ENCODE measurements at regions not wholly inside any gene's neighbourhood (a gene's known extent, or its start where the extent isn't known, plus 50 kb on each side); places are given as distances from the start of the nearest gene placed in this dataset.

DNA sequence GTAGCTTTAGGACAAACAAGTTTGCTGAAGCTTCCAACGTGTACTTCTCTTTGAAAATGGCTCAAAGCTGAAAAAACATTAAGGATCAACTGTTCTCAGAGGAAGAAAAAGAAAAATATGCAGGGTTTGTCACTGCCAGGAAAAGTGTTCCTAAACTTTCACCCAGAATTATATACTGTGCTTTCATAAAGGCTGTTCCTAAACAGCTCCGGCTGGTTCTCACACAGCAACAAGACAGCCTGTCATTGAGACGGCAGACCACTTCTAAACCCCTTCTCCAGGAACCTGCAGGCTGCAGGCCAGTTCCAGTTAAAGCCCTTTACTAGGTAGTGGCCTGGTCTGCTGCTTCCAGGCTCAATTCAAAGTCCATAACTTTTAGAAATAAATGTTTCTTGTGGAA is 97.4 kb upstream of the SOX4 start:
- no peak for DNase-seq (ENCODE audit: extremely low spot score)
- 23% methylated on average over 3 of the region's 3 CpGs for WGBS
- Histone ChIP-seq H3K36me3 (ENCODE audit: insufficient read depth) (no peaks in the 10 kb centered on the region), H3K27ac (ENCODE audit: low read depth) (no peak overlapping the region), H3K4me3 (ENCODE audit: low read depth, low read length) (no peak overlapping the region), H3K4me1 (ENCODE audit: insufficient read depth) (no peaks in the 10 kb centered on the region)

DNA sequence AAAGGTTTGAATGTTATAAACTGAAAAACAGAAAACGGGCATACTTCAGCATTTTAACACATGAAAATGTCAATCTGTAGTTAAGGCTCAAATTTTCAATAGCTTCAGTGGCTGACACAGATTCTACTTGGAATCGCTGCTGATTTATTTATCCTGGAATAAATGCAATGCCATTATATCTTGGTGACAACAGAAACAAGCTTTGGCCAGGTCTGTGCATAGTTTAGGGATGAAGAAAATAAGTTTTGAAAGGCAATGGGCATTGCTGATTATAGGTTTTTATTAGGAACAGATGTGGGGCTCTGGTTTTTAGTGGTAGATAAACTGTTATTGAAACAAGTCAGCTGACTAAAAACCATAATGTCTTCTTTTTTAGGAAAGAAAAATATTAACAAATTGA is 96.8 kb upstream of the SOX4 start:
- Histone ChIP-seq H3K4me1 (ENCODE audit: insufficient read depth) (no peaks in the 10 kb centered on the region), H3K36me3 (ENCODE audit: insufficient read depth) (no peaks in the 10 kb centered on the region), H3K27ac (ENCODE audit: low read depth) (no peak overlapping the region), H3K4me3 (ENCODE audit: low read depth, low read length) (no peak overlapping the region)
- no peak for DNase-seq (ENCODE audit: extremely low spot score)
- 48% methylated on average over 2 of the region's 2 CpGs for WGBS

DNA sequence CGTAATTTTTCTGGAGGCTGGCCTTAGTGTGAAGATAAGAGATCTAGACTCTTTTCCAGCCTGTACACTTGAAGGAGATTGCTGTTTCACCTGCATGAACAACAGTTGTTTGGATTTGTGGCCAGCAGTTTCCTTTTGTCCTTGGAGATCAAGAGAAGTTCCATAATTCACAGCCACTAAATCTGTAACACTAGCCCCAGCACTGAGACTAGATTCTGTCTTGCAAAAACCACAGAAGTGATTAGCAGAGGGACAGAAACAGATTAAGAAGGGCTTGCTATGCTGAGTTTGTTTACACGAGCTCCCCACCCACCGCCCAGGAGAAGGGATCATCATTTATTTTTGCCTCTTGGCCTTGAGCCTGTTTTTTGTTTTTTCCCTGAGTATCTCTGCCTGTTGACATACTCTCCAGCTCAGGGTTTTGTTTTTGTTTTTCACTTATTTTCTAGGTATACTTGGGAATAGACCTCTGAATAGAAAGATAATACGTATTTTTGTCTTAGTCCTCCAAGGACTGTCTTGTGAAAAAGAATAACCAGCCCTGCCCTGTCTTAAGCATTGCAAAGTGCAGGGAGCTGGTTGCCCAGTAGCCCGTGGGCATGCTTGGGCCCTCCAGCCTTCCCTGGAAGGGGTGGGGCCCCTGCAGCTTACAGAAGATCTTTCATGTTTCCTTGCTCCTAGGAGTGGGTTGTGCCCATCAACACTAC is 93.1 kb upstream of the SOX4 start:
- Histone ChIP-seq H3K36me3 (ENCODE audit: insufficient read depth) (no peaks in the 10 kb centered on the region), H3K4me1 (ENCODE audit: insufficient read depth) (no peaks in the 10 kb centered on the region), H3K4me3 (ENCODE audit: low read depth, low read length) (no peak overlapping the region), H3K27ac (ENCODE audit: low read depth) (no peak overlapping the region)
- DNase-seq (ENCODE audit: extremely low spot score): no peak
- WGBS: 60% methylated on average over 5 of the region's 5 CpGs

DNA sequence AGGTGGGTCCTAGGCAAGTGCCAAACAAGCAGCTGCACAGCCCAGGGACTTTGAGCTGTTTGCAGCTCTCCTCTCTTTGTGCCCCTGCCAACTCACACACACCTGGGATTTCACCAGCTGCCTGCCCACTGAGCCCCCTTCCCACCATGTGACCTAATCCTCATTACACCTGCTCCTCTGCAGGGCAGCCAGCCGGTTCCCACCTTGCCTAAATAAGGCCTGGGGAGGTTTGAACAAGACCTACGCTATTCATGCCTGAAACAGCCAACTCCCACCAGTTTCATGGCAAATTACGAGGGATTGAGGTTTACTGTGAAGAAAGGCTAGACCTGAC is 92.6 kb upstream of the SOX4 start:
- WGBS: 93% methylated on average over 3 of the region's 3 CpGs
- H3K4me1 ChIP-seq (ENCODE audit: insufficient read depth): no peaks in the 10 kb centered on the region
- H3K4me3 ChIP-seq (ENCODE audit: low read depth, low read length): no peak overlapping the region
- no peak overlapping the region for H3K27ac ChIP-seq (ENCODE audit: low read depth)
- no peaks in the 10 kb centered on the region for H3K36me3 ChIP-seq (ENCODE audit: insufficient read depth)
- DNase-seq (ENCODE audit: extremely low spot score): no peak

DNA sequence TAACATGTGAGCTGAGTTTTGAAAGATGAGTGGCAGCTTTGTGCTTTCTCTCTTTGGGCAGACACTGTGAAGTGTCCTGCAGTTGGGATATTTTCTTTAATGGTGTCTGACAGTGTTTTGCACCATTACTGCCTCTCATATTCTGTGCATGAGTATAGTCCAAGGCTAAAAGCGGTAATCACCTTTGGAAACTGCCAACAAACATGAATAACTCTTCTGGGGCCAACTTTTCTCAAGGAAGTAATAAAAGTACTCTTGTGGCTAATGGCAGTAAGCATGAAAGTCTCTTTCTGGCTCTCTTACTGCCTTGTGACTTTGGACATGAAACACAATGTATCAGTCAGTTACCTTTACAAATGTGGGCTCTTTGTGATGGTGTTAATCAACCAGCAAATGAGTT is 91.7 kb upstream of the SOX4 start:
- Histone ChIP-seq H3K27ac (ENCODE audit: low read depth) (no peak overlapping the region), H3K4me1 (ENCODE audit: insufficient read depth) (no peaks in the 10 kb centered on the region), H3K36me3 (ENCODE audit: insufficient read depth) (no peaks in the 10 kb centered on the region), H3K4me3 (ENCODE audit: low read depth, low read length) (no peak overlapping the region)
- DNase-seq (ENCODE audit: extremely low spot score): no peak
- 70% methylated on average over 1 of the region's 1 CpG for WGBS

DNA sequence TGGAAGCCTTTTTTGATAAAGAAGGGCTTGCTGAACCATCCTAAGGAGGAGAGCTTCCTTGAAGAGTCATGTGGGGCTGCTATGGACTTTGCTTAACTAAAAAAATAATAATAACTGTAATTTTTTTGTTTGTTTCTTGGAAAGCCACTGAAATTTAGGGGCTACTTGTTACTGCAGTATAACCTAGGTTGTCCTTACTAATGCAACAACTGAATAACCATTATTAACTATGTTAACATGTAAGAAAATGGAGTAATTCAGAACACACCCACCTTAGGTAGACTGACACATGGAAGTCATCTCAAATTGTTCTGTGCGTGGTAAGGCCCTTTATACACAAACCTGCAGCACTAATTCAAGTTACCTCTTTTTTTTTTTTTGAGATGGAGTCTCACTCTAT is 90.9 kb upstream of the SOX4 start:
- no peak overlapping the region for H3K4me3 ChIP-seq (ENCODE audit: low read depth, low read length)
- no peaks in the 10 kb centered on the region for H3K36me3 ChIP-seq (ENCODE audit: insufficient read depth)
- no peak overlapping the region for H3K27ac ChIP-seq (ENCODE audit: low read depth)
- H3K4me1 ChIP-seq (ENCODE audit: insufficient read depth): no peaks in the 10 kb centered on the region
- no peak for DNase-seq (ENCODE audit: extremely low spot score)
- WGBS: 97% methylated on average over 1 of the region's 1 CpG

DNA sequence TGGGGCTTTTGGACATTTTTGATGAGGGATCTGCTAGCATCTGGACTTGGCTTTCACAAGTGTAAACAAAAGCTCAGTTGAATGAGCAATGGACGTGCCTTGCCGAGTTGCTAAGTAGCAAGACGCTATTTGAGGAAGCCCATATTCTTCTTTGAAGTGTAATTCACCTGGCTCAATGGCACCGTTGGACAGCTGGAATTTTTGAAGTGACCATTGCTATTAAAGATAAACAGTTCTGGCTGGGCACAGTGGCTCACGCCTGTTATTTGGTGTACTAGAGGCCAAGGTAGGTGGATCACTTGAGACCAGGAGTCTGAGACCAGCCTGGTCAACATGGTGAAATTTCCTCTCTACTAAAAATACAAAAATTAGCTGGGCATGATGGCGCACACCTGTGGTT is 88.8 kb upstream of the SOX4 start:
- H3K36me3 ChIP-seq (ENCODE audit: insufficient read depth): no peaks in the 10 kb centered on the region
- no peak overlapping the region for H3K27ac ChIP-seq (ENCODE audit: low read depth)
- no peak overlapping the region for H3K4me3 ChIP-seq (ENCODE audit: low read depth, low read length)
- 63% methylated on average over 6 of the region's 6 CpGs for WGBS
- no peaks in the 10 kb centered on the region for H3K4me1 ChIP-seq (ENCODE audit: insufficient read depth)
- DNase-seq (ENCODE audit: extremely low spot score): no peak

DNA sequence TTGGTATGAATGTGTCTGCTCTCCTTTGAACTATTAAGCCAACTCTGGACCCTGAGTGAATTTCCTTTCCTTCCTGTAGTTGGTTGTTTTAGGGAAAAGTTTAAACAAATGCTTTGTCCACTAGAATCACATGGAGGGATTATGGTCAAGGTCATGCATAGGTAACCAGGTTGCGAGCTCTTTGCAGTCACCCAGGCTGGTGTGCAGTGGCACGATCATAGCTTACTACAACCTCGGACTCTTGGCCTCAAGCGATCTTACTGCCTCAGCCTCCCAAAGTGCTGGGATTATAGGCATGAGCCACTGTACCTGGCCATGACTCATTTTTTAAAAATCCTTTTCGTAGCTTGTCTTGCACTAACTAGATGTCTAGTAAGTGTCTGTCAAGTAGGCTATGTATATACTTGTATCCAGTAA is 88.0 kb upstream of the SOX4 start:
- Histone ChIP-seq H3K27ac (ENCODE audit: low read depth) (no peak overlapping the region), H3K36me3 (ENCODE audit: insufficient read depth) (no peaks in the 10 kb centered on the region), H3K4me1 (ENCODE audit: insufficient read depth) (no peaks in the 10 kb centered on the region), H3K4me3 (ENCODE audit: low read depth, low read length) (no peak overlapping the region)
- no peak for DNase-seq (ENCODE audit: extremely low spot score)
- 95% methylated on average over 5 of the region's 5 CpGs for WGBS

DNA sequence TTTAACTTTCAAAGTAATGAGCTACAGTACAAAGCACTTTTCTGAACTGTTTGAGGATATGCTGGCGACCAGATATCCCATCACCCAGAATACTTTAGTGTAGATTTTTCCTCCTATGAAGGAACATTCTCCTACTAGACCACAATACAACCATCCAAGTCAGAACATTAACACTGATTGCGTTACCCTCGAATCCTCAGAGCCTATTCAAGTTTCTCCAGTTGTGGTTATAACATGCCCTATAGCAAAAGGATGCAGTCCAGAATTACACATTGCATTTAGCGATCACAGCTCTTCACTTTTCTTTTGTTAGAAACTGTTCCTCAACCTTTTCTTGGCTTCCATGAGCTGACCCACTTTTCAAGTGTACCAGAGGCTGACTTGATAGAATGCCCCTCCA is 87.4 kb upstream of the SOX4 start:
- no peak overlapping the region for H3K27ac ChIP-seq (ENCODE audit: low read depth)
- 92% methylated on average over 4 of the region's 4 CpGs for WGBS
- no peaks in the 10 kb centered on the region for H3K4me1 ChIP-seq (ENCODE audit: insufficient read depth)
- no peak for DNase-seq (ENCODE audit: extremely low spot score)
- H3K4me3 ChIP-seq (ENCODE audit: low read depth, low read length): no peak overlapping the region
- H3K36me3 ChIP-seq (ENCODE audit: insufficient read depth): no peaks in the 10 kb centered on the region

DNA sequence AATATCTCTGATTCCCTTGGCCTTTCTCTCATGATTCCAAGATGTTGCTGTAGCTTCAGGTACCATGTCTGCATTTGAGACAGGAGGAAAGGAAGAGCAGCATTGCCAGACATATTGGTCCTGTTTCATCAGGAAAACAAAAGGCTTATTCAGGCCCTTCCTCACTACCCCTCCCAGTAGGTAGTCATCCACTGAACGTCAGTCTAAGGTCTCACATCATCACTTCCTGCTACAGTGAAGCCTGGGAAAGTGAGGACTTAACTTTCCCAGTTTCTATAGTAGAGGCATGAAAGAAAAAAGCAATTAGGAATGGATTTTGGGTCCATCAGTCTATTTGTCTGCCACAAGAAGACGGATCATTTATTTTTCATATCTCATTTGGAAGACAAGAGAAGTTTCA is 85.7 kb upstream of the SOX4 start:
- Histone ChIP-seq H3K36me3 (ENCODE audit: insufficient read depth) (no peaks in the 10 kb centered on the region), H3K4me3 (ENCODE audit: low read depth, low read length) (no peak overlapping the region), H3K27ac (ENCODE audit: low read depth) (no peak overlapping the region), H3K4me1 (ENCODE audit: insufficient read depth) (no peaks in the 10 kb centered on the region)
- no peak for DNase-seq (ENCODE audit: extremely low spot score)
- 84% methylated on average over 2 of the region's 2 CpGs for WGBS

DNA sequence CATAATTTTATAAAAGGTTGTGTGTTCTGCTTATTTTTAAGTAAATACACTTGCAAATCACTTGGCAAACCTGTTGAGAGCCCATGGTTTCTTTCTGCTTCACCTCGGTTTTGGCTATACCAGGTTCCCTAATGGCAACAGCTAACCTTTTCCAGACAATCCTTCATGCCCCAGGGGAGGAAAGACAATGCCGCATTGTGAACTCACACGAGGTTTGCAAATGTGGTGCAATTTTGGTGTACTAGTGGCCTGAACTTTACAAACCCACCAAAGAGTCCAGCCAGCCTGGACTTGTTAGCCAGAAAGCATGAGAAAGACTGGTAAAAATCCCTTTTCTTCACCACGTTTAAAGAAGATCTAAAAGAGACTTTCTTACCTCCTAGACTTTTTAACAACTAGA is 84.8 kb upstream of the SOX4 start:
- H3K4me1 ChIP-seq (ENCODE audit: insufficient read depth): no peaks in the 10 kb centered on the region
- 83% methylated on average over 4 of the region's 4 CpGs for WGBS
- H3K27ac ChIP-seq (ENCODE audit: low read depth): no peak overlapping the region
- DNase-seq (ENCODE audit: extremely low spot score): no peak
- H3K36me3 ChIP-seq (ENCODE audit: insufficient read depth): no peaks in the 10 kb centered on the region
- no peak overlapping the region for H3K4me3 ChIP-seq (ENCODE audit: low read depth, low read length)

DNA sequence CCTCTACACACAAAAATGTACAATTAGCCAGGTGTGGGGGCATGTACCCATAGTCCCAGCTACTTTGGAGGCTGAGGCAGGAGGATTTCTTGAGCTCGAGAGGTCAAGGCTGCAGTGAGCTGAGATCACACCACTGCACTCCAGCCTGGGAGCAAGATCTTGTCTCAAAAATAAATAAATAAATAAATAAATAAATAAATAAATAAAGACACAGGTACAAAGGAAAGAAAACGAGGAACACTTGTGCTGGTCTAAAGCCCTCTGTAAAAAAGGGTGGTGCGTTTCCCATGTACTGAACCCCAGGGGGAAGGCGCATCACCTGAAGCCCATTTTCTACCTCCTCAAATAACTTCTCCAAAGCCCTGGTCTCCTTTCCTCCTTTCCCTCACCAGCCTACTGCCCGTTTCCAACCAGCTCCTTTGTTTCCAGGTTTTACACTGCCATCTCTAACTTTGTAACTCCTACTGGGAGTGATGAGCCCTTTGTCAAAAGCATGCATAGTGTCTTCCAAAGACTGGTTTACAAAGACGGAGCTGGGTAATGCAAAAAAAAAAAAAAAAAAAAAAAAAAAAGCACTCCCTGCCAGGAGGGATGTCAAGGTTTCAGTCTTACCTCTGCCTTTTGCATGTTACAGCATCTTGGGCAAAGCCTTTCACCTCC is 81.5 kb upstream of the SOX4 start:
- H3K4me3 ChIP-seq (ENCODE audit: low read depth, low read length): no peak overlapping the region
- no peaks in the 10 kb centered on the region for H3K4me1 ChIP-seq (ENCODE audit: insufficient read depth)
- no peak overlapping the region for H3K27ac ChIP-seq (ENCODE audit: low read depth)
- no peaks in the 10 kb centered on the region for H3K36me3 ChIP-seq (ENCODE audit: insufficient read depth)
- DNase-seq (ENCODE audit: extremely low spot score): no peak
- 92% methylated on average over 6 of the region's 6 CpGs for WGBS

DNA sequence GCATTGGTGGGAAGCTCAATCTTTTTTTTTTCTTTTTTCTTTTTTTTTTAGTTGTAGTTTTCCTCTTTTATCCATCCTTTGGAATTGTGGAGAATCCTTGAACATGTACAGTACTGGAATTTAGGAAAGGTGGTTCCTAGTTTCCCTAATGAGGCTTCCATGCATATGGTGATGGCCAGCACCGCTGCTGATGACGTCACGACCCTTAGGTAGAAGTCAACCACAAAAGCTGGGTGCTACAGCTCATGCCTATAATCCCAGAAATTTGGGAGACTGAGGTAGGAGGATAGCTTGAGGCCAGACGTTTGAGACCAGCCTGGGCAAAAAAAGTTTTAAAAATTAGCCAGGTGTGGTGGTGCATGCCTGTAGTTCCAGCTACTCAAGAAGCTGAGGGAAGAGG is 79.3 kb upstream of the SOX4 start:
- Histone ChIP-seq H3K4me3 (ENCODE audit: low read depth, low read length) (no peak overlapping the region), H3K27ac (ENCODE audit: low read depth) (no peak overlapping the region), H3K4me1 (ENCODE audit: insufficient read depth) (no peaks in the 10 kb centered on the region), H3K36me3 (ENCODE audit: insufficient read depth) (no peaks in the 10 kb centered on the region)
- WGBS: 87% methylated on average over 4 of the region's 4 CpGs
- no peak for DNase-seq (ENCODE audit: extremely low spot score)

DNA sequence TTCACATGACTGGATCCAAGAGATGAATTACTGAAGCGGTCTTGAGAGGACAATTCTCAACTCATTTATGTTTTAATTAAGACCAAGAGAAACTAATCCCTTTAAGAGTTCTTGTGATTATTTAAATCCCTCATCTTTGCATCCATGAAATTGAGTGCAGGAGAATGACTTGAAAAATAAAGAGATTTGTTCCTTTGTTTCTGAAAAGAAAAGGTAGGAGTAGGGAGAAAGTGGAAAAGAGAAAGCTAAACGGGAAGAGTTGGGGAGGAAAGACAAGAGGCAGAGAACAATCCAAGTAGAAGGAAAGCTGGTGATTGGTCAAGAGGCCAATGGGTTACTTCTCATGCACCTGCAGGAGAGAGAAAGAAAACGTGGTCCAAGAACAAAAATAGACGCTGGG is 75.2 kb upstream of the SOX4 start:
- H3K4me3 ChIP-seq (ENCODE audit: low read depth, low read length): no peak overlapping the region
- no peaks in the 10 kb centered on the region for H3K4me1 ChIP-seq (ENCODE audit: insufficient read depth)
- H3K36me3 ChIP-seq (ENCODE audit: insufficient read depth): no peaks in the 10 kb centered on the region
- 75% methylated on average over 4 of the region's 4 CpGs for WGBS
- no peak for DNase-seq (ENCODE audit: extremely low spot score)
- H3K27ac ChIP-seq (ENCODE audit: low read depth): no peak overlapping the region

DNA sequence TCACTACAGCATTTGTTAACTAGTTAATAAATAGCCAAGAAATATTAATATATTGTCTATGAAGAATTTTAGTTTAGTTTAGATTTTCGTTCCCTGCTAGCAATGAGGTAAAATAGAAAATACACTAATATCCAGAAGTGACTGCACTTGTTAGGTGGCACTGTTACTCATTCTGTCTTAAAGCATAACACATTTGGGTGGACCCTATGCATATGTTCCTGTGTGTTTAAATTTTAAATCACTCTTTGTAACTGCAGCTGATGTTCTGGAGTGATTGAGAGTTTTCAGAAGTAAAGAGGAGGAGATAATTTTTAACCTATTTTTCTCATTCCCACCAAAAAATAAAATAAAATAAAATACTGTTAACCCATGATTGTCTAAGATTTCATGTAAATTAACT is 73.9 kb upstream of the SOX4 start:
- 91% methylated on average over 1 of the region's 1 CpG for WGBS
- H3K4me3 ChIP-seq (ENCODE audit: low read depth, low read length): no peak overlapping the region
- DNase-seq (ENCODE audit: extremely low spot score): no peak
- H3K27ac ChIP-seq (ENCODE audit: low read depth): no peak overlapping the region
- H3K4me1 ChIP-seq (ENCODE audit: insufficient read depth): no peaks in the 10 kb centered on the region
- H3K36me3 ChIP-seq (ENCODE audit: insufficient read depth): no peaks in the 10 kb centered on the region

Measured in urinary bladder (tissue), 3 donors.